B cell (primary cell): ENCODE measurements at regions not wholly inside any gene's neighbourhood (a gene's known extent, or its start where the extent isn't known, plus 50 kb on each side); places are given as distances from the start of the nearest gene placed in this dataset.
A peak's percentile ranks its signal among the peaks of the same experiment; 100 is the strongest.

ENCODE experiments used
- ATAC-seq: fragments of 200-7000 bp; cut with Tn5 transposase; one replicate; pipeline ENCODE4 v1.10.0; 2021; ENCODE audit warnings: low read depth, mild to moderate bottlenecking, moderate number of reproducible peaks, moderate library complexity
- CTCF ChIA-PET: fragments of 350-600 bp; sonication (Branson Sonifier 250); formaldehyde crosslinking; loops from one replicate; lab custom pipeline; 2021; ENCODE audit warnings: antibody characterized with exemption, inconsistent platforms; lab: Charles Lee
- POLR2A ChIA-PET: fragments of 350-600 bp; sonication (Branson Sonifier 250); formaldehyde crosslinking; loops from one replicate; lab custom pipeline; 2021; ENCODE audit warnings: antibody characterized with exemption; lab: Charles Lee
- DNase-seq: peaks from one replicate; pipeline ENCODE4 v3.0.0; 2013
- H2AFZ ChIP-seq: 2 replicates; pipeline ENCODE4 v1.6.1; 2012; ENCODE audit warnings: mild to moderate bottlenecking, low read depth, low read length; ENCODE audit not compliant: insufficient read depth, poor library complexity, severe bottlenecking
- H3K27ac ChIP-seq, 2 donors: 1 replicate in 1 of 2; 2 replicates in 1 of 2; pipeline ENCODE4 v1.5.1; 2012 to 2013; ENCODE audit warnings: low read length in 2 of 2, mild to moderate bottlenecking in 2 of 2, moderate library complexity in 1 of 2
- H3K27me3 ChIP-seq, 4 experiments: fragments of 200-600 bp in 1 of 4; sonication (generic) in 1 of 4; replicated peaks in 1 of 4; 1 replicate in 2 of 4; 2 replicates in 2 of 4; pipeline versions ENCODE4 v1.6.1 to v1.7.0; 2013 to 2016; ENCODE audit warnings: low read length in 3 of 4, mild to moderate bottlenecking in 2 of 4, mixed read lengths in 1 of 4, moderate library complexity in 1 of 4; ENCODE audit not compliant: insufficient read depth in 4 of 4, control insufficient read depth in 3 of 4; ENCODE audit errors: control extremely low read depth in 1 of 4
- H3K36me3 ChIP-seq, 2 experiments: replicated peaks in 1 of 2; 1 replicate in 1 of 2; 2 replicates in 1 of 2; pipeline versions ENCODE4 v1.6.1 to v1.7.1; 2013; ENCODE audit warnings: low read length in 1 of 2; ENCODE audit not compliant: insufficient read depth in 2 of 2, control insufficient read depth in 1 of 2; ENCODE audit errors: control extremely low read depth in 1 of 2, extremely low read depth in 1 of 2
- H3K4me1 ChIP-seq, 2 donors: fragments of 200-600 bp in 1 of 2; sonication (generic) in 1 of 2; 1 replicate in 1 of 2; 2 replicates in 1 of 2; pipeline versions ENCODE4 v1.5.1 to v1.6.1; 2013 to 2017; ENCODE audit warnings: low read length in 2 of 2; ENCODE audit not compliant: control insufficient read depth in 2 of 2, insufficient read depth in 2 of 2
- H3K4me2 ChIP-seq: replicated peaks from 2 replicates; pipeline ENCODE3; 2012; ENCODE audit warnings: mild to moderate bottlenecking, low read depth, low read length; ENCODE audit not compliant: poor library complexity, severe bottlenecking
- H3K4me3 ChIP-seq, 5 experiments: fragments of 200-600 bp in 1 of 5; sonication (generic) in 1 of 5; 1 replicate in 3 of 5; 2 replicates in 2 of 5; pipeline versions ENCODE4 v1.5.1 to v1.7.0; 2011 to 2016; ENCODE audit warnings: low read length in 4 of 5, mild to moderate bottlenecking in 4 of 5, low read depth in 2 of 5, control low read depth in 1 of 5, moderate library complexity in 1 of 5; ENCODE audit not compliant: insufficient read depth in 1 of 5; ENCODE audit errors: control extremely low read depth in 1 of 5, extremely low read depth in 1 of 5
- H3K79me2 ChIP-seq: fragments of 200-600 bp; sonication (generic); one replicate; pipeline ENCODE4 v1.6.0; 2016; ENCODE audit warnings: low read length; ENCODE audit not compliant: control insufficient read depth, insufficient read depth
- H3K9ac ChIP-seq: fragments of 200-600 bp; sonication (generic); 2 replicates; pipeline ENCODE4 v1.6.1; 2017; ENCODE audit warnings: mild to moderate bottlenecking, low read length, moderate library complexity
- H3K9me3 ChIP-seq, 3 donors: one replicate each; pipeline versions ENCODE4 v1.6.1 to v1.7.1; 2013; ENCODE audit warnings: low read length in 2 of 3; ENCODE audit not compliant: control insufficient read depth in 2 of 3, insufficient read depth in 1 of 3; ENCODE audit errors: control extremely low read depth in 1 of 3
- H4K20me1 ChIP-seq: 2 replicates; pipeline ENCODE4 v1.6.0; 2012; ENCODE audit warnings: mild to moderate bottlenecking, low read length; ENCODE audit not compliant: insufficient read depth, control insufficient read depth, poor library complexity, severe bottlenecking
- H3K27ac Mint-ChIP-seq: one replicate; pipeline ENCODE4 v1.8.0; 2021; ENCODE audit warnings: mixed read lengths
- H3K27me3 Mint-ChIP-seq: one replicate; pipeline ENCODE4 v1.8.0; 2021; ENCODE audit warnings: mixed read lengths
- H3K4me1 Mint-ChIP-seq: one replicate; pipeline ENCODE4 v1.8.0; 2021; ENCODE audit warnings: mixed read lengths
- H3K4me3 Mint-ChIP-seq: one replicate; pipeline ENCODE4 v1.8.0; 2021; ENCODE audit warnings: mixed read lengths
- H3K9me3 Mint-ChIP-seq: one replicate; pipeline ENCODE4 v1.8.0; 2022; ENCODE audit warnings: mixed read lengths; ENCODE audit not compliant: insufficient read depth
- CTCF ChIP-seq: fragments of 200-600 bp; IDR thresholded peaks from one replicate; pipeline ENCODE4 v1.8.0; 2022; ENCODE audit warnings: antibody characterized with exemption, mild to moderate bottlenecking
- EZH2 ChIP-seq: IDR thresholded peaks from 2 replicates; pipeline ENCODE4 v1.6.1; 2012; ENCODE audit warnings: borderline replicate concordance, low read depth, mild to moderate bottlenecking, moderate library complexity, low read length; ENCODE audit not compliant: insufficient read depth, poor library complexity, severe bottlenecking
- WGBS: methylation state at CpG from one replicate; pipeline ENCODE4 v1.1.5; 2013; ENCODE audit warnings: missing lambda C conversion rate; ENCODE audit not compliant: insufficient coverage; 5-methylcytosine and 5-hydroxymethylcytosine counted together
- intact Hi-C: fragments of 100-400 bp; cut with micrococcal nuclease; formaldehyde crosslinking; loops from one replicate; pipeline ENCODE4 v1.10.0; 2022

DNA sequence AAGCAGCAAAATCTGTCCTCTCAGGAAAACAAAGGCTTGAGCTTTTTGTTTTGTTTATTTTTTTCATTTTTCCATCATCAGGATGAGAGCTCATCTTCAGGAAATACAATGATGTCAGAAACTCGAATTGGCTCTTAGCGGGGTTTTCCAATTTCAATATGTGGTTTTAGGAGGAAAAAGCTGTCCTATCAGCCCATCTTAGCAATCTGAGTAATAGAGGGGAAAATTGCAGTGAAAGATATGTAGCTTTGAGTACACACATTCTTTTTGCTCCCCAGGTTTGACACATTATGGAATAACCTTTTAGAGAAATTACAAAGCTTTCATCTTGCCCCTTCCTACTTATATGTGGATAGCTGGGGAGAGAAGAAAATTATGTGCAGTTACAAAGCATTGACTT is 113.6 kb upstream of the MYO3A start:
- Histone ChIP-seq H3K27me3 (no peaks in the 10 kb centered on the region), H3K4me2 (peak overlapping the region; percentile 65), H2AFZ (peak overlapping the region; percentile 83), H3K79me2 (no peaks in the 10 kb centered on the region), H4K20me1 (no peaks in the 10 kb centered on the region), H3K9ac (peak overlapping the region; percentile 60), H3K36me3 (no peaks in the 10 kb centered on the region), H3K9me3 (peaks cover 0 to 3% (median 0%) of the 10 kb centered on the region in 3 donors), H3K27ac (no peak overlapping the region), H3K4me3 (peak overlapping the region in 3 of 5 experiments; percentile 36 to 60 (median 48)), H3K4me1 (peaks cover 5 to 7% of the 10 kb centered on the region in 2 donors)
- H3K4me1 Mint-ChIP-seq: peaks cover 9% of the 10 kb centered on the region
- CTCF ChIA-PET: no interaction called here
- WGBS: no CpG with 5 or more reads among the region's 2 CpGs
- no peaks in the 10 kb centered on the region for H3K9me3 Mint-ChIP-seq
- H3K27me3 Mint-ChIP-seq: peaks cover 12% of the 10 kb centered on the region
- DNase-seq (no peak), ATAC-seq (no peak)
- H3K4me3 Mint-ChIP-seq: peak overlapping the region; percentile 68
- intact Hi-C loops: no loop called here
- no peak for TF ChIP-seq CTCF
- no peak for TF ChIP-seq EZH2
- H3K27ac Mint-ChIP-seq: no peak overlapping the region
- POLR2A ChIA-PET: no interaction called here

DNA sequence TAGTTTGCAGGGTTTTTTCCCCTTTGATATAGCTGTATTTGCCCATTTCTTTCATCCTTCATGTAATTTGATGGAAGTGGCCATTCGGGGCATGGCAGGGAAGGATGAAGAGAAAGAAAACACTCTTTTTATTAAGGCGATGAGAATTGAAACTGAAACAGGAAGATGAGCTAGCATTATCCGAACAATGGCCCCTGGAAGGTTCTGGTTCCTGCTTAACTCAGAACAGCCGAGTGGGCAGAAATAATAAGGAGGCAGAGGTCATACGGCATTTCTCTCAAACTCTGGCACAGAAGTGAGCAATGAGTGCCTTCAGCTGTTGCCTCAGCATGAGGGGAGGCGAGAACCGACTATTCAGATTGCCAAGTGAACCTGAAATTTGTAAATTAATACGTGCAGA is 113.2 kb upstream of the MYO3A start:
- intact Hi-C loops: no loop called here
- WGBS: 27% methylated on average over 7 of the region's 8 CpGs
- Histone ChIP-seq H3K36me3 (no peaks in the 10 kb centered on the region), H4K20me1 (no peaks in the 10 kb centered on the region), H3K9me3 (peaks cover 0 to 3% (median 0%) of the 10 kb centered on the region in 3 donors), H3K9ac (peak overlapping the region; percentile 60), H3K79me2 (no peaks in the 10 kb centered on the region), H3K27ac (no peak overlapping the region), H2AFZ (peak overlapping the region; percentile 83), H3K4me2 (peak overlapping the region; percentile 65), H3K27me3 (no peaks in the 10 kb centered on the region), H3K4me1 (peaks cover 5 to 7% of the 10 kb centered on the region in 2 donors), H3K4me3 (peak overlapping the region; percentile 20 to 60 (median 36))
- ATAC-seq: no peak
- Mint-ChIP-seq H3K4me3 (peak overlapping the region; percentile 68), H3K27ac (no peak overlapping the region), H3K9me3 (no peaks in the 10 kb centered on the region), H3K27me3 (peaks cover 12% of the 10 kb centered on the region), H3K4me1 (peaks cover 9% of the 10 kb centered on the region)
- TF ChIP-seq EZH2 (no peak), CTCF (no peak)
- ChIA-PET CTCF (no interaction called here), POLR2A (no interaction called here)
- DNase-seq: peak; percentile 31
